COLO829 (cell line): ENCODE measurements at regions not wholly inside any gene's neighbourhood (a gene's known extent, or its start where the extent isn't known, plus 50 kb on each side); places are given as distances from the start of the nearest gene placed in this dataset.

Experiments
- DNase-seq: peaks from one replicate; pipeline ENCODE4 v3.0.0; 2012; ENCODE audit warnings: low spot score

- DNase-seq = no peak
Observed at GRCh38 chr4:74878323-74878722, 54.6 kb upstream of the PARM1 start.

GRCh38 chr4:74875451-74875850 lies 57.5 kb upstream of the PARM1 start:
- no peak for DNase-seq

GRCh38 chr4:74874753-74875367 lies 58.1 kb upstream of the PARM1 start:
- peak; percentile 69 for DNase-seq

GRCh38 chr4:74873545-74874301 lies 59.2 kb upstream of the PARM1 start:
- peak; percentile 41 for DNase-seq

- no peak for DNase-seq
Observed at GRCh38 chr4:74858921-74859562, 64.7 kb upstream of the BTC start.

GRCh38 chr4:74855879-74856278 lies 61.6 kb upstream of the BTC start:
- no peak for DNase-seq

- no peak for DNase-seq
Observed at GRCh38 chr4:74848774-74849173, 54.5 kb upstream of the BTC start.

- no peak for DNase-seq
Observed at GRCh38 chr4:74845834-74846233, 51.5 kb upstream of the BTC start.
